ENCODE measurements at regions not wholly inside any gene's neighbourhood (a gene's known extent, or its start where the extent isn't known, plus 50 kb on each side); places are given as distances from the start of the nearest gene placed in this dataset.
A peak's percentile ranks its signal among the peaks of the same experiment; 100 is the strongest.

DNA sequence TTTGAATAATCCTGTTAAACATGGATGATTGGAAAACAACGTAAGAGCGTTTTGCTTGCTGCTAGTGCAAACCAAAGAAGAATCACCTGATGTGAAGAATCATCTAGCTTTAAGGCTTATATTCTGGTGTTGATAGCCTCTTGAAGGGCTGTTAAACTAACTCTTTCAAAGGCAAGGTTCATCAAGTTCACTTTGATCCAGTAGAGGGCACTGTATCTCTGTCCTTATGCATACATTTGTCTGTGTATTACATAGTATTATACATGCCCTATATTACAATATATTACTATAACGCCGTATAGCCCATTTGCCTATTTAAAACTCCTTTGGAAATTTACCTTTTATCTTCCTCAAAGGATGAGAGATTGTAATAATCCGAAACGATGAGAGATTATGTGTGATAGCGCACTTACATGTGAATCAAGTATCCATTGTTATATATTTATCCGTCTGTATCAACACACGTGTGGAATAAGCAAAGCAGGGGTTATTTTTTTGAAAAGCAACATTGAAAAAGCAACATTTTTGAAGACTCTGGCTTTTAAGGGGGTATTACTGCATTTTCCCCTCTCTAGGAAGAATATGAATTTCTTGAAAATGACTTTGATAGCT is 50.8 kb upstream of the NRN1 start (continued):
- TF ChIP-seq, protein P1, sequence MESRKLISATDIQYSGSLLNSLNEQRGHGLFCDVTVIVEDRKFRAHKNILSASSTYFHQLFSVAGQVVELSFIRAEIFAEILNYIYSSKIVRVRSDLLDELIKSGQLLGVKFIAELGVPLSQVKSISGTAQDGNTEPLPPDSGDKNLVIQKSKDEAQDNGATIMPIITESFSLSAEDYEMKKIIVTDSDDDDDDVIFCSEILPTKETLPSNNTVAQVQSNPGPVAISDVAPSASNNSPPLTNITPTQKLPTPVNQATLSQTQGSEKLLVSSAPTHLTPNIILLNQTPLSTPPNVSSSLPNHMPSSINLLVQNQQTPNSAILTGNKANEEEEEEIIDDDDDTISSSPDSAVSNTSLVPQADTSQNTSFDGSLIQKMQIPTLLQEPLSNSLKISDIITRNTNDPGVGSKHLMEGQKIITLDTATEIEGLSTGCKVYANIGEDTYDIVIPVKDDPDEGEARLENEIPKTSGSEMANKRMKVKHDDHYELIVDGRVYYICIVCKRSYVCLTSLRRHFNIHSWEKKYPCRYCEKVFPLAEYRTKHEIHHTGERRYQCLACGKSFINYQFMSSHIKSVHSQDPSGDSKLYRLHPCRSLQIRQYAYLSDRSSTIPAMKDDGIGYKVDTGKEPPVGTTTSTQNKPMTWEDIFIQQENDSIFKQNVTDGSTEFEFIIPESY (IDR thresholded peaks at IDR 0.05): no peak
- TF ChIP-seq NFIC (IDR thresholded peaks at IDR 0.05; ENCODE audit: low read depth, low read length) (no peak), PML (IDR thresholded peaks at IDR 0.05; ENCODE audit: low read length) (no peak), NR2C1 (IDR thresholded peaks at IDR 0.05) (no peak)
- TF ChIP-seq, protein P2, sequence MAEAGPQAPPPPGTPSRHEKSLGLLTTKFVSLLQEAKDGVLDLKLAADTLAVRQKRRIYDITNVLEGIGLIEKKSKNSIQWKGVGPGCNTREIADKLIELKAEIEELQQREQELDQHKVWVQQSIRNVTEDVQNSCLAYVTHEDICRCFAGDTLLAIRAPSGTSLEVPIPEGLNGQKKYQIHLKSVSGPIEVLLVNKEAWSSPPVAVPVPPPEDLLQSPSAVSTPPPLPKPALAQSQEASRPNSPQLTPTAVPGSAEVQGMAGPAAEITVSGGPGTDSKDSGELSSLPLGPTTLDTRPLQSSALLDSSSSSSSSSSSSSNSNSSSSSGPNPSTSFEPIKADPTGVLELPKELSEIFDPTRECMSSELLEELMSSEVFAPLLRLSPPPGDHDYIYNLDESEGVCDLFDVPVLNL (IDR thresholded peaks at IDR 0.05; ENCODE audit: low read depth, low read length): no peak
- TF ChIP-seq, protein P3, sequence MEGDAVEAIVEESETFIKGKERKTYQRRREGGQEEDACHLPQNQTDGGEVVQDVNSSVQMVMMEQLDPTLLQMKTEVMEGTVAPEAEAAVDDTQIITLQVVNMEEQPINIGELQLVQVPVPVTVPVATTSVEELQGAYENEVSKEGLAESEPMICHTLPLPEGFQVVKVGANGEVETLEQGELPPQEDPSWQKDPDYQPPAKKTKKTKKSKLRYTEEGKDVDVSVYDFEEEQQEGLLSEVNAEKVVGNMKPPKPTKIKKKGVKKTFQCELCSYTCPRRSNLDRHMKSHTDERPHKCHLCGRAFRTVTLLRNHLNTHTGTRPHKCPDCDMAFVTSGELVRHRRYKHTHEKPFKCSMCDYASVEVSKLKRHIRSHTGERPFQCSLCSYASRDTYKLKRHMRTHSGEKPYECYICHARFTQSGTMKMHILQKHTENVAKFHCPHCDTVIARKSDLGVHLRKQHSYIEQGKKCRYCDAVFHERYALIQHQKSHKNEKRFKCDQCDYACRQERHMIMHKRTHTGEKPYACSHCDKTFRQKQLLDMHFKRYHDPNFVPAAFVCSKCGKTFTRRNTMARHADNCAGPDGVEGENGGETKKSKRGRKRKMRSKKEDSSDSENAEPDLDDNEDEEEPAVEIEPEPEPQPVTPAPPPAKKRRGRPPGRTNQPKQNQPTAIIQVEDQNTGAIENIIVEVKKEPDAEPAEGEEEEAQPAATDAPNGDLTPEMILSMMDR (IDR thresholded peaks at IDR 0.05 in 2 of 3, conservative IDR thresholded peaks at IDR 0.05 in 1 of 3; ENCODE audit: control insufficient read depth in 2 of 3, extremely low read depth in 1 of 3, insufficient read depth in 1 of 3, low read depth in 3 of 3, low read length in 3 of 3): peak; percentile 54 to 68 (median 66); a peak in 5 of 6 replicates

Data from GM12878 (cell line).